GM21786 (cell line): ENCODE measurements at regions not wholly inside any gene's neighbourhood (a gene's known extent, or its start where the extent isn't known, plus 50 kb on each side); places are given as distances from the start of the nearest gene placed in this dataset.

ENCODE experiments used
- ATAC-seq: cut with Tn5 transposase; IDR thresholded peaks from one replicate; pipeline ENCODE4 v1.9.1; 2021; ENCODE audit not compliant: unreplicated experiment

- ATAC-seq: no peak
Measured at GRCh38 chr13:110826861-110827672, 87.8 kb downstream of the ANKRD10 start.
